Stomach (tissue), 4 donors: ENCODE measurements at regions not wholly inside any gene's neighbourhood (a gene's known extent, or its start where the extent isn't known, plus 50 kb on each side); places are given as distances from the start of the nearest gene placed in this dataset.

Experiments used
- EP300 ChIP-seq: sonication (generic); formaldehyde crosslinking; IDR thresholded peaks from one replicate; pipeline ENCODE4 v1.6.1; 2017; ENCODE audit warnings: antibody characterized with exemption
- POLR2A ChIP-seq, 4 donors: fragments of 450-650 bp; IDR thresholded peaks; one replicate each; pipeline ENCODE4 v1.6.1; 2016; ENCODE audit warnings: antibody characterized with exemption in 4 of 4, control low read depth in 2 of 4, mild to moderate bottlenecking in 1 of 4, moderate library complexity in 1 of 4
- POLR2AphosphoS5 ChIP-seq, 3 donors: sonication (generic); formaldehyde crosslinking; IDR thresholded peaks; one replicate each; pipeline ENCODE4 v1.6.1; 2016; ENCODE audit warnings: antibody characterized with exemption in 3 of 3
- TF ChIP-seq, protein P1 (sequence below), 7 experiments: fragments of 450-650 bp in 4 of 7; fragments of 200-600 bp in 3 of 7; sonication (generic) in 3 of 7; IDR thresholded peaks; one replicate each; pipeline ENCODE4 v1.5.1; 2016 to 2019; ENCODE audit warnings: antibody characterized with exemption in 7 of 7, control low read depth in 2 of 7, mild to moderate bottlenecking in 1 of 7

DNA sequence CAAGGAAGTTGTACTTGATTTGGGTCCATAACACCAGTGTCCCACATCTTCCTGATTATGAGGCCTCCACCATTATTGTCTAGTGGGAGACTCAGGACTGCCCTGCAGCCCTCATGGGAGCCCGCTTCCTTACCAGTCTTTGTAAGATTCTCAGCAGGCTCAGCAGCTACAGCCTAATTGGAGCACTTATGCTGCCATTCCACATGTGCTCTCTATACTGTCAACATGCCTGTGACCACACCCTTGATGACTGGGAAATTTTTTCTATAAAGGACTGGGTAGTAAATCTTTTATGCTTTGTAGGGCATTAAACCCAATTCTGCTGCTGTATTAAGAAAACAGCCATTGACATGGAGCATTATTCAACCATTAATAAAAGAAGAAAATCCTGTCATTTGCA is 145.5 kb upstream of the IGF1 start:
- TF ChIP-seq, protein P1, sequence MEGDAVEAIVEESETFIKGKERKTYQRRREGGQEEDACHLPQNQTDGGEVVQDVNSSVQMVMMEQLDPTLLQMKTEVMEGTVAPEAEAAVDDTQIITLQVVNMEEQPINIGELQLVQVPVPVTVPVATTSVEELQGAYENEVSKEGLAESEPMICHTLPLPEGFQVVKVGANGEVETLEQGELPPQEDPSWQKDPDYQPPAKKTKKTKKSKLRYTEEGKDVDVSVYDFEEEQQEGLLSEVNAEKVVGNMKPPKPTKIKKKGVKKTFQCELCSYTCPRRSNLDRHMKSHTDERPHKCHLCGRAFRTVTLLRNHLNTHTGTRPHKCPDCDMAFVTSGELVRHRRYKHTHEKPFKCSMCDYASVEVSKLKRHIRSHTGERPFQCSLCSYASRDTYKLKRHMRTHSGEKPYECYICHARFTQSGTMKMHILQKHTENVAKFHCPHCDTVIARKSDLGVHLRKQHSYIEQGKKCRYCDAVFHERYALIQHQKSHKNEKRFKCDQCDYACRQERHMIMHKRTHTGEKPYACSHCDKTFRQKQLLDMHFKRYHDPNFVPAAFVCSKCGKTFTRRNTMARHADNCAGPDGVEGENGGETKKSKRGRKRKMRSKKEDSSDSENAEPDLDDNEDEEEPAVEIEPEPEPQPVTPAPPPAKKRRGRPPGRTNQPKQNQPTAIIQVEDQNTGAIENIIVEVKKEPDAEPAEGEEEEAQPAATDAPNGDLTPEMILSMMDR (IDR thresholded peaks at IDR 0.05) = no peak
- TF ChIP-seq POLR2A (IDR thresholded peaks at IDR 0.05) = no peak
- TF ChIP-seq EP300 = no peak
- no peak for TF ChIP-seq POLR2AphosphoS5 (IDR thresholded peaks at IDR 0.05)
